ENCODE measurements at regions not wholly inside any gene's neighbourhood (a gene's known extent, or its start where the extent isn't known, plus 50 kb on each side); places are given as distances from the start of the nearest gene placed in this dataset.

DNA sequence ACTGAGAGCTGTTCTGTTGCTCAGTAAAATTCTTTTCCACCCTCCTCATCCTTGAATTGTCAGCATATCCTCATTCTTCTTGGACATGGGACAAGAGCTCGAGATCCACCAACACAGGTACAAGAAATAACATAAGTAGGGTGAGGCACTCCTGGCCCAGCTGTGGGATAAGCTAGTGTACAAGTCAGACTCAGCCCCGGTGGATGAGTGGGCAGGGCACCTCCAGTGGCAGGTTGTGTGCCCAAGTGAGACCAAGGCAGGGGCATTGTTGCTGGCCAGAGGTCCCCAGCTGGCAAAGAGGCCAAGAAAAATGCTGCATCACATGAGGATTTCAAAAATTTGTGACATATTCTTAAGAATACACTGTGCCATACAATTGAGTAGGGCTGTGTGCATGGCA lies 402.0 kb upstream of the ZWINT start:
- Mint-ChIP-seq H3K27me3 (ENCODE audit: low read depth) (no peaks in the 10 kb centered on the region), H3K4me3 (no peak overlapping the region), H3K4me1 (no peaks in the 10 kb centered on the region), H3K27ac (no peak overlapping the region), H3K36me3 (peaks cover 9% of the 10 kb centered on the region), H3K9me3 (peaks cover 52% of the 10 kb centered on the region)
- DNase-seq (ENCODE audit: low spot score in 2 of 2, unreplicated experiment in 2 of 2), result no peak
- TF ChIP-seq CTCF (IDR thresholded peaks at IDR 0.05; ENCODE audit: unreplicated experiment), result no peak

DNA sequence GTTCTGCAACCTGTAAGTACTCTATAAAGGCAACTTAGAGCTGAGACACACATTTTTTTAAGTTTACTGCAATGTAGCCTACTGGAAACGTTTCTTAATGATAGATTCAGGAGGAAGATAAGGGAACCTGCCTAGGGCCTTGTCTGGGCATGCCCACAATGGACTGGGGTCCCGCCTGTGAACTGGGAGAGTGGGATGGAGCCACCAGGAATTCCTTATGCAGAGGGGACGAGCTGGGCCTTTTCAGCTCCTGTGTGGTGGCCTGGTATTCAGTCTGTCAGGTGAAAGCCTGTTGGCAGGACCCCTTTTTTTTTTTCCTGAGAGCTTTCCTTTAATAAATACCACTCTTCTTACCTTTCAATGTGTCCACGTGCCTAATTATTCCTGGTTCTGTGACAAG lies 384.4 kb upstream of the ZWINT start:
- no peaks in the 10 kb centered on the region for H3K36me3 Mint-ChIP-seq
- H3K27ac Mint-ChIP-seq, result no peak overlapping the region
- peaks cover 7% of the 10 kb centered on the region for H3K9me3 Mint-ChIP-seq
- H3K4me1 Mint-ChIP-seq, result peaks cover 5% of the 10 kb centered on the region
- TF ChIP-seq CTCF (IDR thresholded peaks at IDR 0.05; ENCODE audit: unreplicated experiment), result no peak
- no peak for DNase-seq (ENCODE audit: low spot score in 2 of 2, unreplicated experiment in 2 of 2)
- H3K27me3 Mint-ChIP-seq (ENCODE audit: low read depth), result no peaks in the 10 kb centered on the region
- no peak overlapping the region for H3K4me3 Mint-ChIP-seq

DNA sequence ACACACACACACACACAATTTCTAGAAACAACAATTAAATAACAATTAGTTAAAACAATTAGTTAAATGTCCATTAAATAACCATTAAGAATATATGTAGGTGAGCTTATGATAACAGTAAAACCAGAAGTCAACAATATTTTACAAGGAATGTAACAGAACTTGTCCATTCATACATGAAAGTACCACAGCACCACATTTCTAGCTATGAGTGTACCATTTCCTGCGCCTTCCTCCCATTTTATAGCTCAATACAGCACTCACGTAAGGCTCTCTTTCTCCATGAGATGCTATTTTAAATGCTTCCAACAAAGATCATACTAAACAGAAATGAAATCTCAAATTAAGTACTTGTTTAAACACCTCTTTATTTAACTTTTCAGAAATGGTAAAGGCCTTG lies 367.3 kb upstream of the ZWINT start:
- H3K36me3 Mint-ChIP-seq, result no peaks in the 10 kb centered on the region
- no peak for TF ChIP-seq CTCF (IDR thresholded peaks at IDR 0.05; ENCODE audit: unreplicated experiment)
- H3K9me3 Mint-ChIP-seq, result peaks cover 22% of the 10 kb centered on the region
- no peaks in the 10 kb centered on the region for H3K4me1 Mint-ChIP-seq
- no peaks in the 10 kb centered on the region for H3K27me3 Mint-ChIP-seq (ENCODE audit: low read depth)
- DNase-seq (ENCODE audit: low spot score in 2 of 2, unreplicated experiment in 2 of 2), result no peak
- no peak overlapping the region for H3K4me3 Mint-ChIP-seq
- H3K27ac Mint-ChIP-seq, result no peak overlapping the region

DNA sequence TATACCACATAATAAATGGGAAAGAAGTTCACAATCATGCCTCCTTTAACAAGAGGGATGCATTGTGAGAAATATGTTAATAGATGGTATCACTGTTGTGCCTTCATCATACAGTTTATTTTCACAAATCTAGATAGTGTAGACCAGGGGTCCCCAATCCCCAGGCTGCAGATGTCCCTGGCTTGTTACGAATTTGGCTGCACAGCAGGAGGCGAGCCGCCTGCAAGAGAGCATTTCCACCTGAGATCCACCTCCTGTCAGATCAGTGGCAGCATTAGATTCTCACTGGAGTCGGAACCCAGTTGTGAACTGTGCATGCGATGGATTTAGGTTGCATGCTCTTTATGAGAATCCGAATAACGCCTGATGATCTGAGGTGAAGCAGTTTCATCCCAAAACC lies 361.9 kb upstream of the ZWINT start:
- no peak overlapping the region for H3K27ac Mint-ChIP-seq
- H3K27me3 Mint-ChIP-seq (ENCODE audit: low read depth), result no peaks in the 10 kb centered on the region
- H3K9me3 Mint-ChIP-seq, result peaks cover 9% of the 10 kb centered on the region
- H3K4me3 Mint-ChIP-seq, result no peak overlapping the region
- no peak for DNase-seq (ENCODE audit: low spot score in 2 of 2, unreplicated experiment in 2 of 2)
- peaks cover 2% of the 10 kb centered on the region for H3K4me1 Mint-ChIP-seq
- no peaks in the 10 kb centered on the region for H3K36me3 Mint-ChIP-seq
- TF ChIP-seq CTCF (IDR thresholded peaks at IDR 0.05; ENCODE audit: unreplicated experiment), result no peak

- H3K27ac Mint-ChIP-seq, result no peak overlapping the region
These were observed 354.2 kb upstream of the ZWINT start for GRCh38 chr10:56715262-56715661.

More at GRCh38 chr10:56715262-56715661, 354.2 kb upstream of the ZWINT start:
- no peak overlapping the region for H3K4me3 Mint-ChIP-seq
- peaks cover 3% of the 10 kb centered on the region for H3K9me3 Mint-ChIP-seq
- DNase-seq (ENCODE audit: low spot score in 2 of 2, unreplicated experiment in 2 of 2), result no peak
- H3K27me3 Mint-ChIP-seq (ENCODE audit: low read depth), result no peaks in the 10 kb centered on the region
- no peaks in the 10 kb centered on the region for H3K36me3 Mint-ChIP-seq
- no peak for TF ChIP-seq CTCF (IDR thresholded peaks at IDR 0.05; ENCODE audit: unreplicated experiment)
- H3K4me1 Mint-ChIP-seq, result peaks cover 3% of the 10 kb centered on the region
